Nephron progenitor cell (in vitro differentiated cells): ENCODE measurements at regions not wholly inside any gene's neighbourhood (a gene's known extent, or its start where the extent isn't known, plus 50 kb on each side); places are given as distances from the start of the nearest gene placed in this dataset.
"Not testable (repeated sequence)": the region's sequence is repeated elsewhere in the genome, so short reads cannot be mapped to it uniquely, and the experiment has no call there.

Source experiments
- DNase-seq: peaks from one replicate; pipeline ENCODE4 v3.0.0; 2021
- H3K27ac Mint-ChIP-seq: 2 replicates; pipeline ENCODE4 v1.8.0; 2021; ENCODE audit warnings: mild to moderate bottlenecking, moderate library complexity, mixed read lengths
- H3K27me3 Mint-ChIP-seq: 2 replicates; pipeline ENCODE4 v1.8.0; 2021; ENCODE audit warnings: mild to moderate bottlenecking, low read depth, mixed read lengths; ENCODE audit not compliant: poor library complexity
- H3K36me3 Mint-ChIP-seq: 2 replicates; pipeline ENCODE4 v1.8.0; 2021; ENCODE audit warnings: low read depth, mixed read lengths
- H3K4me1 Mint-ChIP-seq: 2 replicates; pipeline ENCODE4 v1.8.0; 2021; ENCODE audit warnings: mixed read lengths
- H3K4me3 Mint-ChIP-seq: 2 replicates; pipeline ENCODE4 v1.8.0; 2021; ENCODE audit warnings: mild to moderate bottlenecking, moderate library complexity, mixed read lengths
- H3K9me3 Mint-ChIP-seq: 2 replicates; pipeline ENCODE4 v1.8.0; 2021; ENCODE audit warnings: mild to moderate bottlenecking, moderate library complexity, mixed read lengths
- CTCF ChIP-seq: fragments of 200-600 bp; sonication (generic); IDR thresholded peaks from 2 replicates; pipeline ENCODE4 v1.5.0; 2021; ENCODE audit warnings: antibody characterized with exemption

- no peaks in the 10 kb centered on the region for H3K36me3 Mint-ChIP-seq
- DNase-seq = no peak
- no peak overlapping the region for H3K4me3 Mint-ChIP-seq
- H3K27me3 Mint-ChIP-seq = peaks cover 3% of the 10 kb centered on the region
- peaks cover 34% of the 10 kb centered on the region for H3K9me3 Mint-ChIP-seq
- TF ChIP-seq CTCF = no peak
- no peak overlapping the region for H3K27ac Mint-ChIP-seq
- H3K4me1 Mint-ChIP-seq = no peaks in the 10 kb centered on the region
Observed at GRCh38 chr13:108077284-108077683, 138.1 kb downstream of the LIG4 start.

- TF ChIP-seq CTCF = peak; percentile 30
- not testable (repeated sequence) for DNase-seq, H3K4me3 Mint-ChIP-seq, H3K27me3 Mint-ChIP-seq, H3K36me3 Mint-ChIP-seq, H3K27ac Mint-ChIP-seq
- Mint-ChIP-seq H3K9me3 (peaks cover 40% of the 10 kb centered on the region), H3K4me1 (peaks cover 13% of the 10 kb centered on the region)
Observed at GRCh38 chr13:108074429-108074828, 140.9 kb downstream of the LIG4 start.

- Mint-ChIP-seq H3K9me3 (peaks cover 38% of the 10 kb centered on the region), H3K27me3 (no peaks in the 10 kb centered on the region), H3K4me3 (no peak overlapping the region), H3K36me3 (peaks cover 4% of the 10 kb centered on the region), H3K4me1 (peaks cover 13% of the 10 kb centered on the region), H3K27ac (no peak overlapping the region)
- DNase-seq = no peak
- TF ChIP-seq CTCF = no peak
Observed at GRCh38 chr13:108070925-108071324, 144.4 kb downstream of the LIG4 start.

- Mint-ChIP-seq H3K27me3 (no peaks in the 10 kb centered on the region), H3K4me3 (no peak overlapping the region), H3K9me3 (peaks cover 34% of the 10 kb centered on the region), H3K36me3 (peaks cover 4% of the 10 kb centered on the region), H3K4me1 (peaks cover 13% of the 10 kb centered on the region), H3K27ac (no peak overlapping the region)
- no peak for TF ChIP-seq CTCF
- no peak for DNase-seq
Observed at GRCh38 chr13:108070491-108070890, 144.8 kb downstream of the LIG4 start.

- no peak for TF ChIP-seq CTCF
Observed at GRCh38 chr13:108069521-108070210, 145.7 kb downstream of the LIG4 start.

GRCh38 chr13:108064372-108064771, 151.0 kb downstream of the LIG4 start:
- H3K4me3 Mint-ChIP-seq, H3K4me1 Mint-ChIP-seq, H3K27me3 Mint-ChIP-seq, DNase-seq, H3K27ac Mint-ChIP-seq, H3K36me3 Mint-ChIP-seq: not testable (repeated sequence)
- H3K9me3 Mint-ChIP-seq = peaks cover 42% of the 10 kb centered on the region

More at GRCh38 chr13:108069521-108070210, 145.7 kb downstream of the LIG4 start:
- Mint-ChIP-seq H3K9me3 (peaks cover 34% of the 10 kb centered on the region), H3K4me3 (no peak overlapping the region), H3K36me3 (peaks cover 4% of the 10 kb centered on the region), H3K4me1 (peaks cover 13% of the 10 kb centered on the region), H3K27me3 (no peaks in the 10 kb centered on the region), H3K27ac (peak overlapping the region; percentile 4)
- no peak for DNase-seq
